NB4 (cell line): ENCODE measurements at regions not wholly inside any gene's neighbourhood (a gene's known extent, or its start where the extent isn't known, plus 50 kb on each side); places are given as distances from the start of the nearest gene placed in this dataset.

Experiments used
- DNase-seq: peaks from one replicate; pipeline ENCODE4 v3.0.0; 2010; ENCODE audit warnings: low read depth
- H3K4me3 ChIP-seq: one replicate; pipeline ENCODE4 v1.5.1; 2011; ENCODE audit warnings: mild to moderate bottlenecking, low read depth, low read length, moderate library complexity
- CTCF ChIP-seq: IDR thresholded peaks from one replicate; pipeline ENCODE4 v1.5.1; 2012; ENCODE audit warnings: low read depth, low read length
- MAX ChIP-seq: IDR thresholded peaks from 2 replicates; pipeline ENCODE4 v1.6.1; 2011; ENCODE audit warnings: low read depth, low read length
- MYC ChIP-seq: IDR thresholded peaks from 2 replicates; pipeline ENCODE4 v1.6.1; 2011; ENCODE audit warnings: low read depth, low read length
- POLR2A ChIP-seq: IDR thresholded peaks from 2 replicates; pipeline ENCODE4 v1.6.1; 2011; ENCODE audit warnings: mild to moderate bottlenecking; ENCODE audit not compliant: insufficient read length; ENCODE audit errors: extremely low read depth

DNA sequence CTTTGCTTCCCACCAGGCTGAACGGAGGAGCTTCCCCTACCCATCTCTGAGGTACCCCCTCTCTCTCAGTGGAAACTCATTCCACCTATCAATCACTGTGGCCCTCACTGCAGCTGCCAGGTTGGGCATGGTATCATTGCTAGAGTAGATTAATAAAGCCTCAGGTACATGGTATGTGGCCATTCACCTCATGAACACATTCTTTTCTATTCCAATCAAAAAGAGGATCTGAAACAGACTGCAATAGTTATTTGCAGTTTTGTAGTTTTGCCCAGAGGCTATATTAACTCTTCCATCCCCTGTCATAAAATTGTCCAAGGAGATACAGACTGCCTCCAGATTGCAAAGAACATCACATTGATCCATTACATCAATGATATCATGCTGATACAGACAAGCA, 85.8 kb upstream of the MVB12B start:
- no peak for DNase-seq
- H3K4me3 ChIP-seq, result no peak overlapping the region
- TF ChIP-seq MYC (no peak), MAX (no peak), CTCF (no peak), POLR2A (no peak)

- no peak for TF ChIP-seq MYC
- TF ChIP-seq POLR2A, result no peak
- no peak for TF ChIP-seq CTCF
- TF ChIP-seq MAX, result no peak
- H3K4me3 ChIP-seq, result no peak overlapping the region
- no peak for DNase-seq
These were observed 77.9 kb upstream of the MVB12B start for GRCh38 chr9:126248680-126249079.

- H3K4me3 ChIP-seq, result peak overlapping the region; percentile 45
- peak; percentile 61; the same call in 1 of the 2 replicates for TF ChIP-seq MAX
- TF ChIP-seq CTCF, result no peak
- DNase-seq, result peak; percentile 69
These were observed 64.9 kb upstream of the MVB12B start for GRCh38 chr9:126261584-126262356.

GRCh38 chr9:126262738-126263137, 63.9 kb upstream of the MVB12B start:
- H3K4me3 ChIP-seq, result peak overlapping the region; percentile 45
- TF ChIP-seq POLR2A (no peak), MYC (no peak)
- DNase-seq, result no peak

DNA sequence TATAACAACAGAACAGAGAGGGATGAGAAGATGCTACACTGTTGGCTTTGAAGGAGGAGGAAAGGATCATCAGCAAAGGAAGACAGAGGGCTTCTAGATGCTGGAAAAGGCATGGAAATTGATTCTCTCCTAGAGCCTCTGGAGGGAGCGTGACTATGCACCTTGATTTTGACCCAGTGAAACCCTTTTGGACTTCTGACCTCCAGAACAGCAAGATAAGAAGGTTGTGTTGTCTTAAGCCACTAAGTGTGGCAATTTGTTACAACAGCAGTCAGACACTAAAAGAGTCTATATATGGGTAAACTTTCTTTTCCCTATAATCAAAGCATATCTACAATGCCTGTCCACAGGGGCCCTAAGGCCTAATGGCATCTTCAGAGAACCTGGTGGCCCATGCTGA, 56.1 kb upstream of the MVB12B start:
- TF ChIP-seq POLR2A (no peak), MYC (no peak), CTCF (no peak), MAX (no peak)
- DNase-seq, result no peak
- no peak overlapping the region for H3K4me3 ChIP-seq

- TF ChIP-seq POLR2A, result no peak
- no peak for TF ChIP-seq MAX
- TF ChIP-seq CTCF, result no peak
- TF ChIP-seq MYC, result no peak
- no peak for DNase-seq
These were observed 51.1 kb upstream of the MVB12B start for GRCh38 chr9:126275386-126276001.

More at GRCh38 chr9:126275386-126276001, 51.1 kb upstream of the MVB12B start:
- no peak overlapping the region for H3K4me3 ChIP-seq
